GM19239 (cell line): ENCODE measurements at regions not wholly inside any gene's neighbourhood (a gene's known extent, or its start where the extent isn't known, plus 50 kb on each side); places are given as distances from the start of the nearest gene placed in this dataset.

Experiments used
- DNase-seq: peaks from one replicate; pipeline ENCODE4 v3.0.0; 2011; ENCODE audit warnings: low spot score; ENCODE audit not compliant: insufficient read length
- FAIRE-seq: peaks from 2 replicates; lab custom pipeline; 2011; peaks lifted over from hg19 to GRCh38; lab: Jason Lieb, UNC

DNA sequence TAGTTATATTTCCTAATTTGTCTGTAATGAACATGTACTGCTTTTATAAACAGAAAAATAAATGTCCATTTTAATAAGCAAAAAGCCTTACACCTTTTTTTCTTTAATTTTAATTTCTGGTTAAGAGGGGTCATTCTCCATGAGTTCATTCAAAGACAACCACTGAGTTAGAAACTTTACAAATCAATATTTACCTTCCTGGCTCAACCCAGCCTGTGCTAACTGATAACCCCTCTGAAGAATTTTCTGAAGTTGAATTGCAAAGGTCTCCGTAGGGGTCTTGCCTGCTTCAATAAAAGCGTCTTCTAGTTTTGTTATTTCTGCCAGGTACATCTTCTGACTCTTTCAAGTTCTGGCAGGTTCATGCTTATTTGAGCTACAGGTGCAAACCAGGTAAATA is 440.4 kb upstream of the SALL1 start:
- no peak for FAIRE-seq

DNA sequence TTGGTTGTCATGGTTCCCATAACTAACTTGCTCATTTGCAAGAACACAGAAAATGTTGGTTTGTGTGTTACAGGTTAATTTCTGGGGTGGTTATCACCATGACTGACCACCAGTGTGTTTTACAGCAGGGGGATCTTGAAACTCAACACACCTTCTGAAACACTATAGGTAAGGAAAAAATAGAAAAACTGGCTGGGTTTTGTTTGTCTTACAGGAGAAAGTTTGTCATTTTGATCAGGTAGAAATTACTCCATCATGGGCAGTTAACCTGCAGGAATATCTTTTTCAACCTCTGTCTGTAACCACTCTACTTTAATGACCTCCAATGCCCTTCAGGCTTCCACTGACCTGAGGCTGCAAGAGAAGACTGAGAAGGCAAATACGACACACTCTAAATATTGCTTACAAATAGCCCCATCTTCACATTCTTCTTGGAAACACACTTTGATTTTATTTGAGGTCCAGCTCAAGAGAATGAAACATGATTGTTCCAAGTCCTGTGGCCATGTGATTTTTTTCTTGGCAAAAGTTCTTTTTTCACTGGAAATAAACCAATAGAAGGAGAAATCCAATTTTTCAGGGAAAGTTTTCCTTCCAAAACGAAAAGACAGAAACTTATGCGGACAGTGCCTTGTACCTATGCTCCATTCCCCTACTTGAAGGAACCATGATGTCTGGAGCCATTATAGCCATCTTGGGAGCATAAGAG is 428.7 kb upstream of the SALL1 start:
- FAIRE-seq (no peak), DNase-seq (no peak)

More for the DNA sequence above, 440.4 kb upstream of the SALL1 start:
- DNase-seq = no peak

DNA sequence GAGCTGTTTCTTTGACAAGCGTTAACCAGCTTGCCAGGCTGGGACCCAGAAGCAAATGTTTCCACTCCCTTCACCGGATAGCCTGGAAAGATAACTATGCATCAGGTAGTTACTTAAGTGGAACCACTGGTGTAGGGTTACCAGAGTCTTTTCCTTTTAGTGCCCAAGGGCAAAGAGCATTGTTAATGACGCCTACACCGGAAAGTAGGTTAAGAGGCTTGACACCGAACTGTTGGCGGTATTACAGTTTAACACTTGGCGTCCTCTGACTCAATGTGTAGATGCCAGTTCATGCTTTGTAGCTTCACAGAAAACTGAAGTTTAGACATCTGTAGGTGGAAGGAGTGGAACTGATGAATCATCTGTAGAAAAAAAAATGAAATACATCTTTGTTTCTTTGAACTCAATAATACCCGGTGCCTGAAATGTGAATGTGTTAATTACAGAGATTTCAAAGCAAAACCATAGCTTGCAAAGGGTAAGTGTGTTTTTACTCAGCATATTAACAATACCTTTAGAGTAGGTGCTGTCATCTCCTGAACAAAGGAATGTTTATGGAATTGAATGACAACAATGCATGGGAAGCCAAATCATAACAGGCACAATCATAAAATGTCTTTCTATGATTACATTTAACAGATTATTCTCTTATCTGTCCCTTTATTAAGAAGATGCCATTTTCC is 426.7 kb upstream of the SALL1 start:
- FAIRE-seq (no peak), DNase-seq (no peak)

- FAIRE-seq (no peak), DNase-seq (no peak)
These were observed 425.6 kb upstream of the SALL1 start for GRCh38 chr16:51576498-51577195.

- DNase-seq (no peak), FAIRE-seq (no peak)
These were observed 422.1 kb upstream of the SALL1 start for GRCh38 chr16:51573191-51573590.

GRCh38 chr16:51569203-51569931 is 418.3 kb upstream of the SALL1 start:
- peak; percentile 52 for FAIRE-seq
- peak; percentile 17 for DNase-seq

DNA sequence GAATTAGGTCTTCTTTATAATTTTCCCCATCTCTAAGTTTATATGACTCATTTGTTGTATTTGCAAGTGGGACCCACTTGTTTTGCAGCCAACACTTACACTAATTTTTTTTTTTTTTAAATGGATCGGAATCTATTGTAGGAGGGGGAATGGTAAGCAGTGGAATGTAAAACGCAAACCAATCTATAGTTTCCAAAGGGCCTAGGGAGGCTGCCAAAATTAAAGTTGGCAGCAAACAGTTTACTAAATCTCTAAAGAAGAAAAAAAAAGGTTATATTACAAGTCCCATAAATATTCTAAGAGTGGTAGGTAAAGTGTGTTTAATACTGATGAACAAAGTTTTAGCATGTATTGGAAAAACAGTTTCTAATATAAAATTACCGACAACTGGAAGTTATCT is 416.8 kb upstream of the SALL1 start:
- FAIRE-seq (no peak), DNase-seq (no peak)

DNA sequence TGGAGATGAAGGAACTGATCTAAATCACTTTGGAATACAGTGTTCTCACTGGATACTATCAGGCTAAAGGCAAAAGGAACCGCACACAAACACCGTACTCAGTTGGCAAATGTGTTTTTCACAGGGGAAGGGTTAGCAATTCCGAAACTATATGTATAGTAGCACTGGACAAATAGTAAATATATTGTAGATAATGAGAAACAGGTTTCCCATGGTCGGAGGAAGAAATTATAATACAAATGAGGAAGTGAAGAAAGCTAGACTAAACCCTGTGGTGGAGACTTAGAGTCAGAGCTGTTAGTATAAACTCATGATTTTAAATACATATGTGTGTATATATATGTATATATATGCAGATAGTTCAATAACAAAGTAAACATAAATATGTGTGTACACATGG is 414.1 kb upstream of the SALL1 start:
- FAIRE-seq = no peak
- no peak for DNase-seq

GRCh38 chr16:51562891-51563290 is 411.8 kb upstream of the SALL1 start:
- DNase-seq = no peak
- no peak for FAIRE-seq

DNA sequence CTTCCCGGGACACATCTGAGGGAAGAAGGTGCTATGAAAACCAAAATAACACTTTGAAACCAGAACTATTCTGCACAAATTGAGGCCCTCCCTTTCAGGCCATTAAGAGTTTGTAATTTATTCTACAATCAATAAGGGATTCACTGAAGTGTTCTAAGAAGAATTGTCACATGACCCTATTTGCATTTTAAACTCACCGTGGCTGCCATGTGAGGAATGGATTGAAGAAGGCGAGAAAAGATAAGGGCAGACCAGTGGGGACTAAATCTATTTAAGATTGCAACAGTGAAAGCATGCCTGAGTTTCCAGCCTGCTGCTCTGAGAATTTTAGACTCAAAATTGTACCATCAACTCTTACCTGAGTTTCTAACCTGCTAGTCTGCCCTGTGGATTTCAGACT is 408.8 kb upstream of the SALL1 start:
- FAIRE-seq = no peak
- no peak for DNase-seq

- no peak for DNase-seq
- no peak for FAIRE-seq
These were observed 406.6 kb upstream of the SALL1 start for GRCh38 chr16:51557670-51558069.

DNA sequence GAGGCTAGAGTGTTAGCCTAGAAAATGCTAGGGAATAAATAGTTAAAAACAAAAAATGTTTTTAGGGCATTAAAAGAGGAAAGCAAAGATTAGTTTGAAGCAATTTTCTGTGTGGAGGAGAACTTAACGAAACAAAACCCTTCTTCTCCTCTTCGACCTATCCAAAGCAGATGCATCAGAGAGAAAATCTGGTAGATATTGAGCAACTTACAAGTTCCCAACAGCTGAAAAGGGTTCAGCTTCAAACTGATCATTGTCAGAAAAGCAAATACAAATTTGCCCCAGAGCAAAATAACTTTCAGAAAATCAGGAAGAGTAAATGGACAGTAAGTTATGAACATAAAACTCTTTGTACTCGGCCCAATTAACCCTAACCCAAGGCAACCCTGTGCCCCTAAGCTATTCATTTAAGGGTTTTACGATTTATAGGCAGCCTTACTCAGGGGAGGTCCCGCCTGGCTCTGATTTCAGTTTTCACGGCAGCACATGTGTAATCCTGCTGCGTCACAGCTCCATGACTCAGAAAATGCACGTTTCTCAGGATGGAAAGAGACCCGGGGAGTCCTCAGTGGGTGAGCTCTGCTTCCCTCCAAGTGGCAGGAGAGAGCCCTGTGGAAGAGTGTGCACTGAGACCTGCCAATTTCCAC is 405.7 kb upstream of the SALL1 start:
- DNase-seq = no peak
- no peak for FAIRE-seq

GRCh38 chr16:51553910-51554309 is 402.8 kb upstream of the SALL1 start:
- no peak for DNase-seq
- FAIRE-seq = no peak

- FAIRE-seq = no peak
These were observed 402.2 kb upstream of the SALL1 start for GRCh38 chr16:51553314-51553713.

DNA sequence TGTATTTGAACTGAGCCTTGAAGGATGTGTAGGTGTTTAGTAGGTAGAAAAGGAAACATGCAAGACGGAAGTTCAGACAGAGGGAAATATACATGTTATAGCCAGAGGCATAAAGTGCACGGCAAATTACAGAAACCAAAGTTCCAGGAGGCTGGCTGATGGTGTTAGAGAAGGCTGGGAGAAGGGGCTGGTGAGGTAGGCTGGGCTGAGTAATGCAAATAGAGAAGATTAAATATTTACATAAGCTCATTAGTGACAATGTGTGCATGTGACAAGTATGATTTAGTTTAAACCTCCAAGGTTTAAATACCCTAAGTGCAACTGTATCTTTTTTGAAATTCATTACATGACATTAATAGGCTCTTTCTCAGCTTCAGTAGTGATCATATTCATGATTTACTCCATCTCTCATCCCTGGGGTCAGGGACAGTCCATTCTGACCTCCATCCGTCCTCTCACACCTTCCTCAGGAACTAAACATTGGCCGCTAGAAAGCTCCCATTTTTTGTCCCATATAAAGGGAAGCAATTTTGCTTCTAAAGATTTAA is 399.8 kb upstream of the SALL1 start:
- DNase-seq = no peak
- FAIRE-seq = no peak

More at GRCh38 chr16:51553314-51553713, 402.2 kb upstream of the SALL1 start:
- no peak for DNase-seq

GRCh38 chr16:51549836-51550235 is 398.8 kb upstream of the SALL1 start:
- DNase-seq (no peak), FAIRE-seq (no peak)

- FAIRE-seq (no peak), DNase-seq (no peak)
These were observed 394.9 kb upstream of the SALL1 start for GRCh38 chr16:51545951-51546350.

- FAIRE-seq (no peak), DNase-seq (no peak)
These were observed 393.9 kb upstream of the SALL1 start for GRCh38 chr16:51544851-51545467.

GRCh38 chr16:51543971-51544370 is 392.9 kb upstream of the SALL1 start:
- DNase-seq = no peak
- no peak for FAIRE-seq
